Stimulated activated CD4-positive, alpha-beta T cell treated with anti-CD3 and anti-CD28 coated beads, Interleukin-12 subunit alpha, Interleukin-12 subunit beta, amount 100 ng/mL, for 4 hours (primary cell): ENCODE measurements at regions not wholly inside any gene's neighbourhood (a gene's known extent, or its start where the extent isn't known, plus 50 kb on each side); places are given as distances from the start of the nearest gene placed in this dataset.

Experiments used
- DNase-seq: peaks from one replicate; pipeline ENCODE4 v3.0.0-alpha.2; 2020

DNA sequence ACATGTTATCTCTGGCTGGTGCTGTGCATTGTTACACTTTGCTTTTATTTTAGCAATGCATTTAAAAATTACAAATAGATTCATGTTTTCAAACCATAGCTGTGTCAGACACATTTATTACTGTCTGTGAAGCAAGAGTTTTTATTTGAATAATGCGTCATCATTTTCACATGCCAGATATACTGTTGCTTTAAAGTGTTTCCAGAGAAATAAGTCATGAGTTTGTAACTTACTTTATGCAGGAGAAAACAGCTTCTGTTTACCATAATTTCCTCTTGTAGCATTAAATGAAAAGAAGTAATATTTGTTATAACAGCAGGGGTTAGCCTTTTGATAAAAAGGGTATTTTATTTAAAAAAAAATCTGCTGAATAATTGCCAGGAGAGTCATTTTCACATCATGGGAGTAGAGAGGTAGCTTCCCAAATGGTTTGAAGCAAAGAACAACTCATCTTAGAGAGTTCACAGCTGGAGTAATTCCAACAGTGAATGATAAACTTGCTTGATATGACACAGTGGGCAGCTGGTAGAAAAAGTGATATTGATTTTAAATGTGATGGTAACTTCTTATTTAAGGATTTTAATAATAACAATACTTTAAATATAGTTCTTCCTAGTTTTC, 1274.5 kb upstream of the CRIM1 start:
- no peak for DNase-seq

DNA sequence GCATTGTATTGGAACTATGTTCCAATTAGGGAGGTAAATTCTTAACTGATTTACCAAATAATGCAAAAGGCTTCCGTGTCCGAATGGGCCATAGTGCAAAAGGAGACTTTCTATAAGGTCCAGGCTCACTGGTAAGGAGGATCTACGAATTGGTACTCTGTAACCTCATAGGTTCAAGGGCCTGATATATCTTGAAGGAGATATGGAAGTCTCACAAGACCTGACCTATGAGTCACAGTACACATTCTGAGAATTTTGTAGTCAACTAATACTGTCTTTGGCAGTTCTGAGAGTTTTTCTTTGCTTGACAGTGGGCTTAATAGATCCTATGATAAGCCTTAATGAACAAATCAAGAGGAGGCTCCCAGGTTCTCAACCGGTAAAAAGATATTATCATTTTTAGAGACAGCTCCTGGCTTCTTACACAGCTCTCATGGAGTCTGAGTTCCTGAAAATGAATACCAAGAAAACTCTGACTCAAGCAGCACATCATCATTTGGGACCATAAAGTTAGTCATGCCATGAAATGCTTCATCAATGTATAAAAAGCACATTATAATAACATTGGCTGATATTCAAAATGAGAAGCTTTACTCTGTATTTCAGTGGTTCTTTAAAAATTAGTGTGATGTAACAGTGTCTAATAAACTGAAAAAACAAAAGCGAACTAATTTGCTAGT, 1275.2 kb upstream of the CRIM1 start:
- DNase-seq = no peak

DNA sequence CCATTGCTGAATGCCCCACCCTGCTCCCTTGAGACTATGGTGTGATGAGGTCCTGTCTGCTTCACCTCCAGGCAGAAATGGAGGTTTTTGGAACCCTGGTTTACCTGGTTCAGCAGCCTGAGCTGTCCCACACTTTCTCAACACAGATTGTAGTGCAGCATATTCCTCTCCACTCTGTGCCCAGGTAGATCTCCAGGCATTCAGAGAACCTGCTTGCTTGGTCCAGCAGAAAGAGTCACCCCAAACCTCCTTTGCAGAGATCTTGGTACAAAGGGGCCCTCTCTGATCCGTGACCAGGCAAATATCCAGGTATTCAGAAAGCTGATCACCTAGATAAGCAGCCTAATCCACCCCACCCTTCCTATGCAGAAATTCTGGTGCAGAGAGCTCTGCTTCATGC, 1288.2 kb upstream of the CRIM1 start:
- no peak for DNase-seq

DNA sequence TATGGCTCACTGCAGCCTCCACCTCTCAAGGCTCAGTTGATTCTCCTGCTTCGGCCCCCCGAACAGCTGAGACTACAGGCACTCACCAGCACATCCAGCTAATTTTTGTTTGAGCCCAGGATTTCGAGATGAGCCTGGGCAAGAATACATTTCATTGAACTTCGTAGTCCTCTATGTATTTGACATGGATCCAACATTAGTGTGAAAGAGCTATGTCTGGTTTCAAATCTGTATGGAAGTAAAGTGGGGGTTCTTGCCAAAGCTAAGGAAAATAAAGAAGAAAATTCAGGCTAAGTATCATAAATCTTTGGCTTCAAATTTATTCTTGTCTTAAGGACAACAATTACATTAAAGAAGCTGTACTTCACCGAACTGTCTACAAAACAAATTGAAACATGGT, 1291.7 kb upstream of the CRIM1 start:
- no peak for DNase-seq

DNA sequence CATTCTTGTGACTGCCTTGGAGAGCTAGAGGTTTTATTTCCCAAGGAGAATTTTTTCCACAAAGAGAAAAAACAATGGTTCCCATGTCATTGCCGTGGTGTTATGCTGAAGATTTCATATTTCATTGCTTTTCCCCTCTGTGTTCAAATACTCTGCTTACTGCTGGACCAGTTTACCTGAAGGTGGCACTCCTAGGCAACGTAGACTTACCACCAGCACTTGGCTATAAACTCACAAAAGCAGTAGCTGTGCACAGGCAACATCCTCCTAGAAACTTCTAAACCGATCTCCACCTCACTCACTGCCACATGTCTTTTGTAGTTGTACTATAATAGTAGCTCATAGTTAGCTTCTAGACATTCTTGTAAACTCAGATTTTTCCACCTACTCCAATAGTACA, 1319.7 kb upstream of the CRIM1 start:
- DNase-seq = no peak

DNA sequence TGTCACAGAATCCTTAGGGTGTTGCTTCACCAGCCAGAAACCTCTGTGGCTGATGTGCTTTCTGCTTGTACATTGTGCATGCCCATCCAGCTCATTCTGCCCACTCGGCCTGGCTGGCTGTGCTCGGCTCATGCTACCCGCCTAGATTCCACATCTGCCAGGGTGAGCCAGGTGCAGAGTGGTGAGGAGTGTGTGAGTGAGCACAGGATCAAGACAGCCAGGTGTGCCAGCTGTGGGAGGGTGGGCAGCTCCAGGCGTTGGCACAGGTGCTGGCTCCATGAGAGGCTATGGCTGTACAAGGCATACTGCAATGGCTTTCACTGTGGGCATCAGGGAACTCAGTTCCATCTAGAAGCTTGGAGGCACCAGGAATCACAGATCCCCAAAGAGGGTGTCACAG, 1321.8 kb upstream of the CRIM1 start:
- DNase-seq = no peak

DNA sequence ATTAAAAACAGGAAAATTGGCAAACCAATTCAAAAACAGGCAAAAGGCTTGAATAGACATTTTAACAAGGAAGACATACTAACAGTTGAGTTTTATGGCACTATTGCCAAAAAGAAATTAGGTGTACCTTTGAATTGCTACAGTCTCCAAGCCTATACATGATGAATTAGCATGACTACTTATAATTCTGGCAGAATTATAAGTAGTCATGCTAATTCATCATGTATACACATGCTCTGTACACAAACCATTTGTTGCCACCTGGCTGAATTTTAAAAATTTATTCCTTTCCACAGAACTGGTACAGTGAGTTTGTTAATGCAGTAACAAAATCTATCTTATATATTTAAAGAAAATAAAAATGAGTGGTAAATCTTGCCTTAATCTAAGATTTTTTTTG, 1332.0 kb upstream of the CRIM1 start:
- no peak for DNase-seq

DNA sequence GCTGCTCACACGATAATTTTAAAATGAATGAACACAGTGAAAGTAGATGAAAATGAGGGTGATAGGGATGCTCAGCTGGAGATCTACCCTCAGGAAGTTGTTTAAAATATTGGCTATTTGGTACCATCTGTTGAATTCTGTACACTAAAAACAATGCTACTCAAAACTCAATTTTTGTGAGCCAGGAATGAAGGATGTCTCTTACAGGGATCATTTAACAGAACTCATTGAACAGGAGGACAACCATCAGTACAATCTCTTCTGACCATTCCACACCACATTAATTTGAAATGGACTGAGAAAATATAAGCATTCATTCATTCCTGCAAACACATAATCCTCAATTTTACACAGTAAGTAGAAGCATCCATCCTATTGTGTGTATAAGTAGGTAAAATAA, 1355.1 kb upstream of the CRIM1 start:
- no peak for DNase-seq

DNA sequence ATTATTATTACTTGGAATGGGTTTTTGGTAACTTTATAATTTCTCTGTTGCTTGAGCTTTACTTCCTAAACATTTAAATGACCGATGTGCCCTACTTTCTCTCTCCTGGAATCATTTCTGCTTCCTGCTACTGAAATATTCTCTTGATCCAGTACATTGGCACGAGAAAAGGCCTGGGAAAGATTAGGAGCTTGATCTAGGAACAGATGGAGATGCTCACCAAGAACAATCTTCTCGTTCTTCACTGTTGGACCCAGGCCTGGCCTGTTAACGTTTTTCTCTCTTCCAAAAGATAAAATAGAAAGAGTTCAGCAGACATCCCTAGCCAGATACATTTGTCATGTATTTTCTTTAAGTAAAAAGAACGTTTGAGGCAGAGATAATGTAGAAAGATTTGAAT, 1356.8 kb upstream of the CRIM1 start:
- DNase-seq = no peak

DNA sequence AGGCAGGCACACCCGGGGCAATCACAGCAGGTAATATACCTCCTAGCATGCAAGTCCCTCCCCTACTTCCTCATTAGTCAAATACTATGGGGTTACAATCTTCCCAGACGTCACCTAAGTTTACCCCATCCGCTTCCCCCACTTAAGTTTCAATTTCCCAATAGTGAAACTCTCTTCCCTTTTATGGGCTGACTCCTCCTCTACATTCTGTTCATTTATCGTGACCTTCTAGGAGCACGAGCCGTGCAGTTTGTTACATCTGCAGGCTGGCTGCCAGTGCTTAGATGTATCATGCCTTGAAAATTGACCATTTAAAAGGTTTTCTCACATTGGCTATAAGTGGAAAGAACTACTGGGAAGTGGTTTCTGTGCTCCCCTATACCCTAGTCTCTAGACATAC, 1357.8 kb upstream of the CRIM1 start:
- DNase-seq = no peak

DNA sequence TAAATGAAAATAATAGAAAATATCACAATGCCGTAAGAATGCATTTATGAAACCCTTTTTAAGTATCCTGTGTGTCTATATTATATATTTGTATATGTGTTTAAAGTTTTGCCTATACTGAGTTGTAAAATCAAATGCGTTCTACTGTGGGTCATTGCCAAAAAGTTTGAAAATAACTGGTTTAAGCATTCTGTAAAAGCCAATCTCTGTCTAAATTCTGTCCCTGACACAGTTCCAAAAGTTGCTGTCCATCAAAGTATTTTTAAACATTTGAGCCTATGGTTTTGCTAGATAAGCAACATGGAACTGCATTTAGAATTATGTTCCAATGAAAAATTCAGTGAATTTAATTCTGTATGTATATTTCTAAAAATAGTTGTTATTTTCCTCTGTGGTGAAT, 1360.4 kb upstream of the CRIM1 start:
- DNase-seq = no peak

DNA sequence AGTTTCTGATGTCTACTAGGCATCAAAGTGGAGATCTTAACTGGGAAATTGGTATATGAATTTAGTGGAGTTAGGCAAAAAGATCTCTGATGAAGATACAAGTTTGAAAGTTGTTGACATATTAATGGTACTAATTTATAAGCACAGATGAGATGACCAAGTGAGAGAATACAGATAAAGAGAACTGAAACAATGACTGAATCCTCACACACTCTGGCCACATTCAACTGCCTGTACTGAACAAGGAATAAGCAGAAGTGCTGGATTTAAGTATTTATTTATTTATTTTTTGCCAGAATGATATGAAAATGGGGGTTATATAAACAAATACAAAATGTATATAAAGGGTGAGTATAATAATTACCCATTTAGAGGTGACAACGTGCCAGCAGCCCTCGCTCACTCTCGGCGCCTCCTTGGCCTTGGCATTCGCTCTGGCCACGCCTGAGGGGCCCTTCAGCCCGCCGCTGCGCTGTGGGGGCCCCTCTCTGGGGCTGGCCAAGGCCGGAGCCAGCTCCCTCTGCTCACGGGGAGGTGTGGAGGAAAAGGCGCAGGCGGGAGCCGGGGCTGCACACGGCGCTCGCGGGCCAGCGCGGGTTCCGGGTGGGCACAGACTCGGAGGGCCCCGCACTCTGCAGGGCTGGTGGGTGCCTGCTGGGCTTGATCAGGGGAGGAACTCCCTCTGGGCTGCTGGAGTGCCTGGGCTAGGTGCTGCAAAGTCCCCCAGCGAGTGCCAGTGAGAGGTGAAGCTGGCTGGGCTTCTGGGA, 1363.9 kb upstream of the CRIM1 start:
- no peak for DNase-seq

DNA sequence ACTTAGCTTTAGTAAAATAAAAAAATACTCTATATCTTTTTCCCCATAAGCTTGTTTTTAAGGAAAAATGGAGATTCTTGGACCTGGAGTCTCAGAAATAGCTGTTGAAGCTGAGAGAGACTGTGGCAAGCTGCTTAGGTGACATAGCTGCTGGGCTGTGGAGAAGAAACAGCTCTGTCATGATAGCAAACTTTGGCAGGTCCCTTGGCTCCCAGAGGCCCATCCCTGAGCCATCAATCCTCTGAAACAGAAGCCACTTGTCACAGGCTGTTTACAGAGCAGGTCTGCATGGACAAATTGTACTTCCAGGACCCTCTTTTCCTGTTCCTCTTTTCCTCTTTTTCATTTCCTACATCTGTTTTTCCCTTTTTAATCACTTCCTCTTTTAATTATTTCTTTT, 1370.1 kb upstream of the CRIM1 start:
- no peak for DNase-seq

DNA sequence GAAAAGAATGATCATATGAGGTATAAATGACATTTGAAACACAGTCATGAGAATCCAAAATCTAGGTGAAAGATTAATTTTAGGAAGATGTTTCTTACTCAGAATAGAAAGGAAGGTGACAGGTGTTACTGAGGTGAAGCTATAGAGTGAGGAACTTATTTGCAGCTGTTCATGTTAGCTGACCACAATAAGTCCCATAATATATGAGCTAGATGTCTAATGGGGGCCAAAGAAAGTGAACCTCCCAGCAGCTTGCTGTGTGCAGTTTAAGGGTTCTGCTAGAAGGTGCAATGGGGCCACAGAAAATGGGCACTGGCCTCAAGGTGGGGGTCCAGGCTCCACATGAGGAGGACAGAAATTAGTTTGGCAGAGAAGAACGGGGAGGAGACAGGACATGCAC, 1374.9 kb upstream of the CRIM1 start:
- no peak for DNase-seq

DNA sequence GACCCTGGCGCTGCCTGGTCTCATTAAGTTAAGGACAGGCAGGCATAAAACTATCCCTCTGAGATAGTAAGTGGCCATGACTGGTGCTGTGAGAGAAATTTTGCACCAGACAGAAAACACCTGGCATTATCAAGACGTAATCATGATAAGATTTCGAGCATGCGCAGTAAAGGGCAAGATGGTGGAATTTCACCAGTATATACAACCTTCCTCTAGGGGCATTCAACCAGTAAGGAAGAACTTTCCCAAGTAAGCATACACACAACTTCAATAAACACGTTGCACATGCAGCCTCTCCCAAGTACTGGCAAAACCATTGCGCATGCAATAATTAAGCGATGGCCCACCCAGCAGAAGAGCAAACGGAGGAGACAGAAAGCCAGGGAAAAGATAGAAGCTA, 1376.4 kb upstream of the CRIM1 start:
- DNase-seq = no peak

DNA sequence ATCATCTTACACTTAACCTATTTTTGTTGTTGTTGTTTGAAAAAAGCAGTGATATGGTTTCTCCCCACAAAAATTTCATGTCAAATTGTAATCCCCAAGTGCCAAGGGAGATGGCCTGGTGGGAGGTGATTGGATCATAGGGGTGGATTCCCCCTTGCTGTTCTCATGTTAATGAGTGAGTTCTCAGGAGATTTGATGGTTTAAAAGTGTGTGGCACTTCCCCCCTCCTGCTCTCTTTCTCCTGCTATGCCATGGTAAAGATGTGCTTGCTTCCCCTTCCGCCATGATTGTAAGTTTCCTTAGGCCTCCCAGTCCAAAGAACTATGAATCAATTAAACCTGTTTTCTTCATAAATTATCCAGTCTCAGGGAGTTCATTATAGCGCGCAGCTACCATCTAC, 1362.7 kb upstream of the FAM98A start:
- DNase-seq = no peak

DNA sequence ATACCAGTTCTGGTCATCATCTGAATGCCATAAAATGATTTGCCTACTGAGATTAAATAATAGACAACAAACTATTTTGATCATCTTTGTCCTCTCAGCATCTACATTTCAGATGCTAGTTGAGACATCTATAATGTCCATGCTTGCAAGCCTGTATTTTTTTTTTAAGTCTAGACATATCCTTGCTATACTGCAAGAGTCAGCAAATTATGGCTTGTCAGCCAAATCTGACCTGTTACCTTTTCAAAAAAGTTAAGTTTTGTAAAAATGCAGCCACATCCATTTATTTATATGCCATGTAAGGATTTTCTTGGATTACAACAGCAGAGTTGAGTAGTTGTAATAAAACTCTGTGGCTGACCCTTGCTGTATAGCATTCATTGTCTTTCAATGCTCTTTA, 1355.7 kb upstream of the FAM98A start:
- DNase-seq = no peak

DNA sequence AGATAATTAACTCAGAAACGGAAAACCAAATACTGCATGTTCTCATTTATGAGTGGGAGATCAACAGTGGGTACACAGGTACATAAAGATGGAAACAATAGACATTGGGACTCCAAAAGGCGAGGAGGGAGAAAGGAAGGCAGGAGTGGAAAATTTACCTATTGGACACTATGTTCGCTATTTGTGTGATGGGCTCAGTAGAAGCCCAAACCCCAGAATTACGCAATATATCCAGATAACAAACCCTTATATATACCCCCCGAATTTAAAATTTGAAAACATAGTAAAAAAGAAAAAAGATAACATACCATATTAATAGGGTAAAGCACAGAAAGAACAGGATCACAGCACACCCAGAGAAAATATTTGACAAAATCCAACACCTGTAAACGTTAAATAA, 1351.7 kb upstream of the FAM98A start:
- DNase-seq = no peak

DNA sequence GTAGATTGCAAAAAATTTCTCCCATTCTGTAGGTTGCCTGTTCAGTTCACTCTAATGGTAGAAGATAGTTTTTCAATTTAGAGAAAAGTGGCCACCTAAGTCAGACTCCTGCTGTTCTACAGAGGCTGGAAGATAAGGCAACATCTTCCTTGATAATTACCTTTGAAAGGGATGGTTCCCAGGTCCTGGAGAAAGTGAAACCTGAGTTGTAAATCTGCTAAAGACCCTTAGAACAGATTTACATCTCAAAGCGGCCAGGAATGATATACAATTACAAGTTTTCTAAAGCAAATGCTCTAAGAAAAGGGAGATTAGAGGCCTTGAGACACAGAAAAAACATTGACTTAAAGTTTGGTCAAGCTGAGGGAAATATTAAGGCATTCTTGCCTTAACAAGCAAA, 1350.2 kb upstream of the FAM98A start:
- no peak for DNase-seq

DNA sequence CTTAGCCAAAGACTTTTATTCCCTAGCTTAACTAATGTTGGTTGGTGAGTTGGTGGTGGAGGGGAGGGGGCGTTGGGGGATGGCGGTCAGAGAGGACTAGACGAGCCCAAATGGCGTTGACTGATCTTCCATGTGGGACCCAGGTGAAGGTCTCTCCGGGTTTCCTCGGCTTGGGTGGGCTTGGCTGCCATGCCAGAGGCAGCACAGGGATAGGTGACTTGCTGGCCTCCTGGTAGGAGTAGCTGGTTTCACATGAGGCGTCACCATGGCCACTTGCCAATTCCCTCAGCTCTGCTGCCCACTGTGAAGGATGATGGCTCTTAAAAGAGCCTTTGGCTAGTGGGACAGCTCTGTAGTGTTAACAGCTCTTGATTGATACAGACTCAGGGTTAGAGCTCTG, 1337.0 kb upstream of the FAM98A start:
- no peak for DNase-seq

DNA sequence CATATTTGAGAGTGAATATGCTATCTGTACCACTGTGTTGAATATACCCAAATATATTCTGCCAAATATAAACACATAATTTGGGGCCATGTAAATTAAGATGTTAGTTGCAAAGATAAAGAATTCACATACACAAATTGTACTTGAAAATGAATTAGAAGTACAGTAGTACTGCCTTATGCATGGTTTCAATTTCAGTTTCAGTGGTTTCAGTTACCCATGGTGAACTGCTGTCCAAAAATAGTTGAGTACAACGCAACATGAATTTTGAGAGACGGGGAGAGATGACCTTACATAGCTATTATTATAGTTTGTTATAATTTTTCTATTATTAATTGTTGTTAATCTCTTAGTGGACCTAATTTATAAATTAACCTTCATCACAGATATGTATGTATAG, 1313.0 kb upstream of the FAM98A start:
- no peak for DNase-seq

DNA sequence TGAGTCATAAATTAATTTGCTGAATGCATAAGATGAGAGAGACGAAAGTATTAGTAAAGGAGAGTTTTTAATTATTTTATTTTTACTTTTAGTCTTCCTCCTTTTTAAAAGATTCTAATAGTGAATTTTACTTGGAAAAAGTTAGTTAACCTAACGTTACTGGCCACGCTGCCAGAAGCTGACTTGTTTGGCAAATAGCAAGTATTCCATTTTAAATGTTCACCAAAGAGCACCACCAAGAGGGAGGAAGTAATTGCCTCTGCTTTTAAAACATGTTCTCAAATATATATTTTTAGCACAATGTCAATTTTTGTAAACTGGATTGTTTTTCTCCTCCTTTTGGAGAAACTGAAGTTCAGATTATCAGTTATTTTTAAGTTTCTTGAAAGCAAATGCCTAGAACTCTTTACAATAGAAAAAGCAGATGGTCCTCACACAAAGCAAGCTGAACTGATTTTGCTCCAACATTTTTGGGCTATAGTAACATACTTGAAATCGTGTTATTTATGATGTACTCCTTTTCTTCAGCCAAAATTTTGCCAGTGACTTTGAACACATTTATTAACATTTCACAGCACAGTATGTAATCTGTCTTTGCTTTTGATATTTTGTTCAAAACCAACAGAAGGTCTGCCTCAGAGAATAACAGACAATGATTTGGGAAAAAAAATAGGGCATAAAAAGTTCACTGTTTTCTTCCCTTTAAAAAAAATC, 1311.0 kb upstream of the FAM98A start:
- DNase-seq = no peak

DNA sequence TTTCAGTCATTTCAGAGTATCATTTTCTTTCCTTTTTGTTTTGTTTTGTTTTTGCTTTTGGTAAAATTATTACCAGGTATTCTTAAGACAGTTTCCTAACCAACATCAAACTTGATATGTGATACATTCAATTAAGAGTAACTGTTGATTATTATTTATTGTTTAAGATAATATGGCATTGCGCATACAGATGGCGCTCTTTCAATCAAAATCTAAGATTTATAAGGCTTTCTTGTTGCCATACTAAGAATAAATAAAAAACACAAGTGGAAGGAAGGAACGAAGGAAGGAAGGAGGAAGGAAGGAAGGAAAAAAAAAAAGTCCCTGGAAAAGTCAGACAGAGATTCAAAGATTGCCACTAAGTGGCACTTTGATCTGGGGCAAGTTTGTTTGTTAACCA, 1308.7 kb upstream of the FAM98A start:
- DNase-seq = no peak

DNA sequence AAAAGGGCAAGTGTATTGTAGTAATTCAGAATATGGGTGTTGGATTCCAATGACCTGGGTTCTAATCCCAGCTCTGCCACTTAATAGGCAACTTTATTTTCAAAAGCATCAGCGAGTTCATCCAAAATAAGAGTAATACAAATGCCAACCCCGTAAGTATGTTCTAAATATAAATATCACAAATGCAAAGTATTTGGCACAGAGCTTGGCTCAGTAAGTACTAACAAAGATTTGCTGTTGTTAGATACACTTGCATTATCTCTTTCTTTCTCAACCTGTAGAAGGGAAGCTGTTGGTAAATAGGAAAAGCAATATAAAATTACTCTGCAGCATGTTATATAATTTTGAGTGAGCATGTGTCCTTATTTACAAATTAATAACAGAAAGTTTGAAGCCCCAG, 1302.6 kb upstream of the FAM98A start:
- no peak for DNase-seq
